Central memory CD8-positive, alpha-beta T cell (primary cell): ENCODE measurements at regions not wholly inside any gene's neighbourhood (a gene's known extent, or its start where the extent isn't known, plus 50 kb on each side); places are given as distances from the start of the nearest gene placed in this dataset.

ENCODE experiments used
- ATAC-seq: fragments of 150-1000 bp; cut with Tn5 transposase; replicated peaks from 2 replicates; pipeline ENCODE4 v1.10.0; 2022; ENCODE audit warnings: mild to moderate bottlenecking, moderate FRiP score, moderate number of reproducible peaks; ENCODE audit not compliant: poor library complexity, severe bottlenecking; ENCODE audit errors: extremely low read depth
- DNase-seq, 2 donors: peaks; one replicate each; pipeline ENCODE4 v3.0.0; 2021; ENCODE audit warnings: low spot score in 2 of 2
- H3K27ac Mint-ChIP-seq: one replicate; pipeline ENCODE4 v1.8.0; 2022; ENCODE audit warnings: low read depth, mild to moderate bottlenecking, moderate library complexity, mixed read lengths
- H3K27me3 Mint-ChIP-seq: one replicate; pipeline ENCODE4 v1.8.0; 2022; ENCODE audit warnings: mixed read lengths
- H3K36me3 Mint-ChIP-seq: one replicate; pipeline ENCODE4 v1.8.0; 2022; ENCODE audit warnings: mild to moderate bottlenecking, moderate library complexity, mixed read lengths; ENCODE audit not compliant: insufficient read depth
- H3K4me1 Mint-ChIP-seq: one replicate; pipeline ENCODE4 v1.8.0; 2022; ENCODE audit warnings: mixed read lengths
- H3K4me3 Mint-ChIP-seq: one replicate; pipeline ENCODE4 v1.8.0; 2022; ENCODE audit warnings: mild to moderate bottlenecking, moderate library complexity, mixed read lengths
- H3K9me3 Mint-ChIP-seq: one replicate; pipeline ENCODE4 v1.8.0; 2022; ENCODE audit warnings: mixed read lengths

- no peak for ATAC-seq
- Mint-ChIP-seq H3K27me3 (peaks cover 13% of the 10 kb centered on the region), H3K4me1 (no peaks in the 10 kb centered on the region), H3K4me3 (no peak overlapping the region), H3K27ac (no peak overlapping the region), H3K36me3 (no peaks in the 10 kb centered on the region), H3K9me3 (no peaks in the 10 kb centered on the region)
- DNase-seq = no peak
Measured at GRCh38 chr10:125551247-125551646, 131.7 kb downstream of the TEX36 start.

GRCh38 chr10:125550362-125550761 is 132.6 kb downstream of the TEX36 start:
- Mint-ChIP-seq H3K36me3 (no peaks in the 10 kb centered on the region), H3K4me1 (no peaks in the 10 kb centered on the region), H3K27me3 (peaks cover 11% of the 10 kb centered on the region), H3K9me3 (no peaks in the 10 kb centered on the region), H3K4me3 (no peak overlapping the region), H3K27ac (no peak overlapping the region)
- ATAC-seq (no peak), DNase-seq (no peak)

- Mint-ChIP-seq H3K36me3 (no peaks in the 10 kb centered on the region), H3K27ac (no peak overlapping the region), H3K27me3 (peaks cover 14% of the 10 kb centered on the region), H3K4me3 (no peak overlapping the region), H3K9me3 (no peaks in the 10 kb centered on the region), H3K4me1 (no peaks in the 10 kb centered on the region)
- DNase-seq = no peak
- ATAC-seq = no peak
Measured at GRCh38 chr10:125549653-125550052, 133.3 kb downstream of the TEX36 start.

GRCh38 chr10:125548878-125549277 is 134.1 kb downstream of the TEX36 start:
- Mint-ChIP-seq H3K27ac (no peak overlapping the region), H3K27me3 (peaks cover 17% of the 10 kb centered on the region), H3K4me3 (no peak overlapping the region), H3K36me3 (no peaks in the 10 kb centered on the region), H3K4me1 (no peaks in the 10 kb centered on the region), H3K9me3 (no peaks in the 10 kb centered on the region)
- DNase-seq = no peak
- ATAC-seq = no peak

- H3K4me3 Mint-ChIP-seq = no peak overlapping the region
- H3K36me3 Mint-ChIP-seq = no peaks in the 10 kb centered on the region
- no peak for ATAC-seq
- peaks cover 17% of the 10 kb centered on the region for H3K27me3 Mint-ChIP-seq
- no peak for DNase-seq
- H3K9me3 Mint-ChIP-seq = no peaks in the 10 kb centered on the region
- no peak overlapping the region for H3K27ac Mint-ChIP-seq
- no peaks in the 10 kb centered on the region for H3K4me1 Mint-ChIP-seq
Measured at GRCh38 chr10:125548356-125548755, 134.6 kb downstream of the TEX36 start.

- no peaks in the 10 kb centered on the region for H3K4me1 Mint-ChIP-seq
Measured at GRCh38 chr10:125547010-125547650, 135.8 kb downstream of the TEX36 start.

GRCh38 chr10:125543796-125544195 is 139.2 kb downstream of the TEX36 start:
- no peak overlapping the region for H3K27ac Mint-ChIP-seq
- no peaks in the 10 kb centered on the region for H3K4me1 Mint-ChIP-seq
- ATAC-seq (no peak), DNase-seq (no peak)
- peaks cover 17% of the 10 kb centered on the region for H3K27me3 Mint-ChIP-seq
- H3K4me3 Mint-ChIP-seq = no peak overlapping the region
- no peaks in the 10 kb centered on the region for H3K9me3 Mint-ChIP-seq
- no peaks in the 10 kb centered on the region for H3K36me3 Mint-ChIP-seq

More at GRCh38 chr10:125547010-125547650, 135.8 kb downstream of the TEX36 start:
- DNase-seq (no peak), ATAC-seq (no peak)
- peaks cover 17% of the 10 kb centered on the region for H3K27me3 Mint-ChIP-seq
- no peak overlapping the region for H3K4me3 Mint-ChIP-seq
- H3K9me3 Mint-ChIP-seq = no peaks in the 10 kb centered on the region
- no peak overlapping the region for H3K27ac Mint-ChIP-seq
- H3K36me3 Mint-ChIP-seq = no peaks in the 10 kb centered on the region

GRCh38 chr10:125538947-125539731 is 143.8 kb downstream of the TEX36 start:
- no peaks in the 10 kb centered on the region for H3K4me1 Mint-ChIP-seq
- ATAC-seq (no peak), DNase-seq (no peak)
- H3K27ac Mint-ChIP-seq = no peak overlapping the region
- peaks cover 8% of the 10 kb centered on the region for H3K9me3 Mint-ChIP-seq
- H3K27me3 Mint-ChIP-seq = peaks cover 15% of the 10 kb centered on the region
- H3K4me3 Mint-ChIP-seq = no peak overlapping the region
- no peaks in the 10 kb centered on the region for H3K36me3 Mint-ChIP-seq

GRCh38 chr10:125536236-125536635 is 146.7 kb downstream of the TEX36 start:
- no peak overlapping the region for H3K4me3 Mint-ChIP-seq
- no peaks in the 10 kb centered on the region for H3K36me3 Mint-ChIP-seq
- DNase-seq (no peak), ATAC-seq (no peak)
- H3K9me3 Mint-ChIP-seq = peaks cover 8% of the 10 kb centered on the region
- no peaks in the 10 kb centered on the region for H3K4me1 Mint-ChIP-seq
- peaks cover 28% of the 10 kb centered on the region for H3K27me3 Mint-ChIP-seq
- no peak overlapping the region for H3K27ac Mint-ChIP-seq

- no peak for ATAC-seq
Measured at GRCh38 chr10:125535559-125535958, 147.4 kb downstream of the TEX36 start.

GRCh38 chr10:125534515-125534914 is 148.4 kb downstream of the TEX36 start:
- Mint-ChIP-seq H3K27ac (no peak overlapping the region), H3K4me1 (no peaks in the 10 kb centered on the region), H3K9me3 (peaks cover 8% of the 10 kb centered on the region), H3K36me3 (no peaks in the 10 kb centered on the region), H3K27me3 (peaks cover 32% of the 10 kb centered on the region), H3K4me3 (no peak overlapping the region)
- ATAC-seq = no peak
- no peak for DNase-seq

More at GRCh38 chr10:125535559-125535958, 147.4 kb downstream of the TEX36 start:
- no peak overlapping the region for H3K4me3 Mint-ChIP-seq
- H3K36me3 Mint-ChIP-seq = no peaks in the 10 kb centered on the region
- H3K4me1 Mint-ChIP-seq = no peaks in the 10 kb centered on the region
- no peak for DNase-seq
- no peak overlapping the region for H3K27ac Mint-ChIP-seq
- H3K9me3 Mint-ChIP-seq = peaks cover 8% of the 10 kb centered on the region
- H3K27me3 Mint-ChIP-seq = peaks cover 28% of the 10 kb centered on the region

- Mint-ChIP-seq H3K27me3 (peaks cover 39% of the 10 kb centered on the region), H3K9me3 (peaks cover 8% of the 10 kb centered on the region), H3K4me1 (no peaks in the 10 kb centered on the region), H3K36me3 (no peaks in the 10 kb centered on the region), H3K27ac (no peak overlapping the region), H3K4me3 (no peak overlapping the region)
- DNase-seq (no peak), ATAC-seq (no peak)
Measured at GRCh38 chr10:125533866-125534265, 149.1 kb downstream of the TEX36 start.

GRCh38 chr10:125531465-125531864 is 151.5 kb downstream of the TEX36 start:
- H3K9me3 Mint-ChIP-seq = peaks cover 8% of the 10 kb centered on the region
- no peaks in the 10 kb centered on the region for H3K36me3 Mint-ChIP-seq
- H3K4me3 Mint-ChIP-seq = no peak overlapping the region
- DNase-seq = no peak
- H3K27ac Mint-ChIP-seq = no peak overlapping the region
- H3K27me3 Mint-ChIP-seq = peaks cover 42% of the 10 kb centered on the region
- no peak for ATAC-seq
- no peaks in the 10 kb centered on the region for H3K4me1 Mint-ChIP-seq
